HEK293 (cell line): ENCODE measurements at regions not wholly inside any gene's neighbourhood (a gene's known extent, or its start where the extent isn't known, plus 50 kb on each side); places are given as distances from the start of the nearest gene placed in this dataset.

Experiments used
- CTCF ChIA-PET: fragments of 350-600 bp; formaldehyde crosslinking; extraction: SDS; loops from one replicate; lab custom pipeline; 2021; ENCODE audit warnings: antibody characterized with exemption; lab: Yijun Ruan, JAX
- POLR2A ChIA-PET: fragments of 300-600 bp; formaldehyde crosslinking; extraction: SDS; loops from one replicate; lab custom pipeline; 2020; ENCODE audit warnings: antibody characterized with exemption, inconsistent platforms; lab: Yijun Ruan, JAX
- H3K27ac ChIP-seq: fragments of 200-500 bp; sonication (Bioruptor generic); 2 replicates; pipeline ENCODE4 v1.5.1; 2014; ENCODE audit warnings: low read depth, low read length, control low read depth, inconsistent platforms; ENCODE audit errors: extremely low read depth
- H3K36me3 ChIP-seq, 2 experiments: fragments of 200-500 bp in 1 of 2; sonication (Bioruptor generic) in 1 of 2; 1 replicate in 1 of 2; 2 replicates in 1 of 2; pipeline ENCODE4 v1.5.1; 2014 to 2017; ENCODE audit warnings: inconsistent platforms in 2 of 2, low read length in 2 of 2; ENCODE audit not compliant: control insufficient read depth in 2 of 2, insufficient read depth in 1 of 2
- H3K4me1 ChIP-seq: fragments of 200-500 bp; sonication (Bioruptor generic); 2 replicates; pipeline ENCODE4 v1.5.1; 2014; ENCODE audit warnings: mild to moderate bottlenecking, low read length, inconsistent platforms; ENCODE audit not compliant: control insufficient read depth, insufficient read depth
- H3K4me3 ChIP-seq: 2 replicates; pipeline ENCODE4 v1.5.1; 2011; ENCODE audit warnings: low read depth, mild to moderate bottlenecking, control low read depth, low read length, moderate library complexity
- H3K9me3 ChIP-seq: fragments of 200-500 bp; sonication (Bioruptor generic); 2 replicates; pipeline ENCODE4 v1.5.1; 2014; ENCODE audit warnings: low read depth, low read length, inconsistent platforms; ENCODE audit not compliant: control insufficient read depth, insufficient read depth
- INSM2 ChIP-seq: fragments of 450-650 bp; formaldehyde crosslinking; IDR thresholded peaks from 2 replicates; pipeline ENCODE4 v1.5.1; 2016; ENCODE audit warnings: missing biosample characterization, missing genetic modification characterization
- KLF9 ChIP-seq: fragments of 450-650 bp; formaldehyde crosslinking; IDR thresholded peaks from 2 replicates; pipeline ENCODE4 v1.5.1; 2016; ENCODE audit warnings: missing biosample characterization, missing genetic modification characterization, low read depth
- SCRT1 ChIP-seq: fragments of 450-650 bp; formaldehyde crosslinking; IDR thresholded peaks from 2 replicates; pipeline ENCODE4 v1.5.1; 2016; ENCODE audit warnings: missing biosample characterization, missing genetic modification characterization, borderline replicate concordance
- ZFP69B ChIP-seq: fragments of 450-650 bp; formaldehyde crosslinking; IDR thresholded peaks from 2 replicates; pipeline ENCODE4 v1.5.1; 2016; ENCODE audit warnings: missing biosample characterization, missing genetic modification characterization
- ZNF112 ChIP-seq: fragments of 450-650 bp; formaldehyde crosslinking; IDR thresholded peaks from 2 replicates; pipeline ENCODE4 v1.5.0; 2017; ENCODE audit warnings: missing biosample characterization, missing genetic modification characterization
- ZNF146 ChIP-seq: fragments of 450-650 bp; formaldehyde crosslinking; IDR thresholded peaks from 2 replicates; pipeline ENCODE4 v1.5.1; 2016; ENCODE audit warnings: missing biosample characterization, missing genetic modification characterization
- ZNF148 ChIP-seq: fragments of 450-650 bp; formaldehyde crosslinking; IDR thresholded peaks from 2 replicates; pipeline ENCODE4 v1.5.0; 2017; ENCODE audit warnings: missing biosample characterization, missing genetic modification characterization, borderline replicate concordance
- ZNF16 ChIP-seq: fragments of 450-650 bp; formaldehyde crosslinking; IDR thresholded peaks from 2 replicates; pipeline ENCODE4 v1.5.1; 2016; ENCODE audit warnings: low read depth, missing biosample characterization, missing genetic modification characterization
- ZNF184 ChIP-seq: fragments of 450-650 bp; IDR thresholded peaks from 2 replicates; pipeline ENCODE4 v1.5.1; 2018; ENCODE audit warnings: missing biosample characterization, mild to moderate bottlenecking, missing genetic modification characterization
- ZNF280D ChIP-seq: fragments of 450-650 bp; formaldehyde crosslinking; IDR thresholded peaks from 2 replicates; pipeline ENCODE4 v1.5.1; 2016; ENCODE audit warnings: missing biosample characterization, missing genetic modification characterization
- ZNF311 ChIP-seq: fragments of 450-650 bp; formaldehyde crosslinking; IDR thresholded peaks from 2 replicates; pipeline ENCODE4 v1.5.1; 2017; ENCODE audit warnings: missing biosample characterization, missing genetic modification characterization, borderline replicate concordance
- ZNF341 ChIP-seq: fragments of 450-650 bp; formaldehyde crosslinking; IDR thresholded peaks from 2 replicates; pipeline ENCODE4; 2016; ENCODE audit warnings: low read depth, missing biosample characterization, missing genetic modification characterization
- ZNF423 ChIP-seq: fragments of 450-650 bp; formaldehyde crosslinking; IDR thresholded peaks from 2 replicates; pipeline ENCODE4 v1.5.1; 2016; ENCODE audit warnings: missing biosample characterization, missing genetic modification characterization
- ZNF501 ChIP-seq: fragments of 450-650 bp; formaldehyde crosslinking; IDR thresholded peaks from 2 replicates; pipeline ENCODE4 v1.5.1; 2016; ENCODE audit warnings: missing biosample characterization, missing genetic modification characterization
- ZNF544 ChIP-seq: fragments of 450-650 bp; formaldehyde crosslinking; IDR thresholded peaks from 2 replicates; pipeline ENCODE4 v1.5.0; 2017; ENCODE audit warnings: missing biosample characterization, missing genetic modification characterization
- ZNF596 ChIP-seq: fragments of 450-650 bp; IDR thresholded peaks from 2 replicates; pipeline ENCODE4 v1.5.0; 2018; ENCODE audit warnings: missing biosample characterization, mild to moderate bottlenecking, missing genetic modification characterization, moderate library complexity
- ZNF600 ChIP-seq: fragments of 450-650 bp; formaldehyde crosslinking; IDR thresholded peaks from 2 replicates; pipeline ENCODE4 v1.5.1; 2016; ENCODE audit warnings: missing biosample characterization, missing genetic modification characterization
- ZNF623 ChIP-seq: fragments of 450-650 bp; formaldehyde crosslinking; IDR thresholded peaks from 2 replicates; pipeline ENCODE4 v1.5.1; 2016; ENCODE audit warnings: missing biosample characterization, missing genetic modification characterization
- ZNF654 ChIP-seq: fragments of 450-650 bp; formaldehyde crosslinking; IDR thresholded peaks from 2 replicates; pipeline ENCODE4 v1.5.1; 2016; ENCODE audit warnings: low read depth, missing biosample characterization, missing genetic modification characterization
- ZNF658 ChIP-seq: fragments of 450-650 bp; formaldehyde crosslinking; IDR thresholded peaks from 2 replicates; pipeline ENCODE4; 2016; ENCODE audit warnings: missing biosample characterization, missing genetic modification characterization
- ZNF837 ChIP-seq: fragments of 450-650 bp; formaldehyde crosslinking; IDR thresholded peaks from 2 replicates; pipeline ENCODE4 v1.5.1; 2016; ENCODE audit warnings: missing biosample characterization, missing genetic modification characterization
- ZSCAN30 ChIP-seq: fragments of 450-650 bp; IDR thresholded peaks from 2 replicates; pipeline ENCODE4 v1.5.1; 2018; ENCODE audit warnings: missing biosample characterization, mild to moderate bottlenecking, missing genetic modification characterization, moderate library complexity
- TF ChIP-seq, protein P1 (sequence below): fragments of 450-650 bp; formaldehyde crosslinking; IDR thresholded peaks from 2 replicates; pipeline ENCODE4 v1.5.1; 2017; ENCODE audit warnings: missing biosample characterization, missing genetic modification characterization
- TF ChIP-seq, protein P2 (sequence below): fragments of 450-650 bp; formaldehyde crosslinking; IDR thresholded peaks from 2 replicates; pipeline ENCODE4 v1.5.1; 2016; ENCODE audit warnings: missing biosample characterization, missing genetic modification characterization, borderline replicate concordance

GRCh38 chr3:178325330-178325729 is 210.9 kb upstream of the KCNMB2 start:
- H3K9me3 ChIP-seq: no peaks in the 10 kb centered on the region
- ChIA-PET CTCF (interaction anchor here (0.6 kb wide), 1 partner anchor 8 kb away, joined by 3 read pairs; no protein-coding TSS in a partner anchor), POLR2A (no interaction called here)
- H3K4me1 ChIP-seq: no peaks in the 10 kb centered on the region
- no peak overlapping the region for H3K27ac ChIP-seq
- no peaks in the 10 kb centered on the region for H3K36me3 ChIP-seq
- no peak for TF ChIP-seq ZSCAN30 (tag by site-specific recombination)
- TF ChIP-seq ZNF654 (tag by site-specific recombination): peak; percentile 27; the same call in 1 of the 2 replicates
- TF ChIP-seq KLF9: no peak
- no peak for TF ChIP-seq ZNF658 (tag by site-specific recombination)
- H3K4me3 ChIP-seq: no peak overlapping the region

- Histone ChIP-seq H3K4me1 (no peaks in the 10 kb centered on the region), H3K36me3 (no peaks in the 10 kb centered on the region)
- no peak for TF ChIP-seq ZNF501 (tag by site-specific recombination)
- no peak for TF ChIP-seq ZNF623 (tag by site-specific recombination)
- TF ChIP-seq ZNF311: no peak
- no peak for TF ChIP-seq ZNF596
- no peak for TF ChIP-seq ZNF280D (tag by site-specific recombination)
- no peak for TF ChIP-seq SCRT1 (tag by site-specific recombination)
- no peak for TF ChIP-seq ZNF600 (tag by site-specific recombination)
- TF ChIP-seq ZNF148 (tag by site-specific recombination): no peak
- TF ChIP-seq ZNF837 (tag by site-specific recombination): no peak
- TF ChIP-seq, protein P1, sequence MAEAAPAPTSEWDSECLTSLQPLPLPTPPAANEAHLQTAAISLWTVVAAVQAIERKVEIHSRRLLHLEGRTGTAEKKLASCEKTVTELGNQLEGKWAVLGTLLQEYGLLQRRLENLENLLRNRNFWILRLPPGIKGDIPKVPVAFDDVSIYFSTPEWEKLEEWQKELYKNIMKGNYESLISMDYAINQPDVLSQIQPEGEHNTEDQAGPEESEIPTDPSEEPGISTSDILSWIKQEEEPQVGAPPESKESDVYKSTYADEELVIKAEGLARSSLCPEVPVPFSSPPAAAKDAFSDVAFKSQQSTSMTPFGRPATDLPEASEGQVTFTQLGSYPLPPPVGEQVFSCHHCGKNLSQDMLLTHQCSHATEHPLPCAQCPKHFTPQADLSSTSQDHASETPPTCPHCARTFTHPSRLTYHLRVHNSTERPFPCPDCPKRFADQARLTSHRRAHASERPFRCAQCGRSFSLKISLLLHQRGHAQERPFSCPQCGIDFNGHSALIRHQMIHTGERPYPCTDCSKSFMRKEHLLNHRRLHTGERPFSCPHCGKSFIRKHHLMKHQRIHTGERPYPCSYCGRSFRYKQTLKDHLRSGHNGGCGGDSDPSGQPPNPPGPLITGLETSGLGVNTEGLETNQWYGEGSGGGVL (tag by site-specific recombination): no peak
- no peak for TF ChIP-seq ZNF184 (tag by site-specific recombination)
- no peak for TF ChIP-seq ZNF146 (tag by site-specific recombination)
- TF ChIP-seq, protein P2, sequence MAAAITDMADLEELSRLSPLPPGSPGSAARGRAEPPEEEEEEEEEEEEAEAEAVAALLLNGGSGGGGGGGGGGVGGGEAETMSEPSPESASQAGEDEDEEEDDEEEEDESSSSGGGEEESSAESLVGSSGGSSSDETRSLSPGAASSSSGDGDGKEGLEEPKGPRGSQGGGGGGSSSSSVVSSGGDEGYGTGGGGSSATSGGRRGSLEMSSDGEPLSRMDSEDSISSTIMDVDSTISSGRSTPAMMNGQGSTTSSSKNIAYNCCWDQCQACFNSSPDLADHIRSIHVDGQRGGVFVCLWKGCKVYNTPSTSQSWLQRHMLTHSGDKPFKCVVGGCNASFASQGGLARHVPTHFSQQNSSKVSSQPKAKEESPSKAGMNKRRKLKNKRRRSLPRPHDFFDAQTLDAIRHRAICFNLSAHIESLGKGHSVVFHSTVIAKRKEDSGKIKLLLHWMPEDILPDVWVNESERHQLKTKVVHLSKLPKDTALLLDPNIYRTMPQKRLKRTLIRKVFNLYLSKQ: no peak
- no peak for TF ChIP-seq ZNF16 (tag by site-specific recombination)
- no peak for TF ChIP-seq ZNF544 (tag by site-specific recombination)
- no peak for TF ChIP-seq ZNF341 (tag by site-specific recombination)
- no peak for TF ChIP-seq ZNF423 (tag by site-specific recombination)
- TF ChIP-seq INSM2: no peak
- TF ChIP-seq ZNF112: no peak
- TF ChIP-seq ZFP69B (tag by site-specific recombination): no peak
- TF ChIP-seq, all 188 proteins: peak for 0
- CTCF ChIA-PET: no interaction called here
- POLR2A ChIA-PET: no interaction called here
- Histone ChIP-seq H3K27ac (no peak overlapping the region), H3K9me3 (no peaks in the 10 kb centered on the region), H3K4me3 (no peak overlapping the region)
Measured at GRCh38 chr3:178329936-178330335, 206.3 kb upstream of the KCNMB2 start.
